Loucy (cell line): ENCODE measurements at regions not wholly inside any gene's neighbourhood (a gene's known extent, or its start where the extent isn't known, plus 50 kb on each side); places are given as distances from the start of the nearest gene placed in this dataset.

Experiments used
- H2AFZ ChIP-seq: fragments of 200-600 bp; sonication (generic); 2 replicates; pipeline ENCODE4 v1.6.0; 2016; ENCODE audit warnings: antibody characterized with exemption, mild to moderate bottlenecking, low read length, moderate library complexity
- H3F3A ChIP-seq: fragments of 200-600 bp; 2 replicates; pipeline ENCODE4 v1.6.0; 2016; ENCODE audit warnings: antibody characterized with exemption, low read depth, mild to moderate bottlenecking
- H3K27me3 ChIP-seq: fragments of 200-600 bp; sonication (generic); 2 replicates; pipeline ENCODE4 v1.6.1; 2014; ENCODE audit warnings: low read length, mild to moderate bottlenecking; ENCODE audit not compliant: insufficient read depth, poor library complexity, severe bottlenecking
- H3K36me3 ChIP-seq: fragments of 200-600 bp; sonication (generic); 2 replicates; pipeline ENCODE4 v1.6.1; 2016; ENCODE audit warnings: low read length; ENCODE audit not compliant: insufficient read depth
- H3K4me1 ChIP-seq: fragments of 200-600 bp; sonication (generic); 2 replicates; pipeline ENCODE4 v1.5.1; 2014; ENCODE audit warnings: low read length, mild to moderate bottlenecking; ENCODE audit not compliant: insufficient read depth, poor library complexity, severe bottlenecking
- H3K4me2 ChIP-seq: fragments of 200-600 bp; sonication (generic); 2 replicates; pipeline ENCODE4 v1.6.0; 2014; ENCODE audit warnings: antibody characterized with exemption, low read length, low read depth, mild to moderate bottlenecking; ENCODE audit not compliant: poor library complexity, severe bottlenecking
- H3K4me3 ChIP-seq: fragments of 200-600 bp; sonication (generic); 2 replicates; pipeline ENCODE4 v1.5.1; 2014; ENCODE audit warnings: low read length, mild to moderate bottlenecking, mixed read lengths; ENCODE audit not compliant: poor library complexity, severe bottlenecking
- H3K79me2 ChIP-seq: fragments of 200-600 bp; sonication (generic); 2 replicates; pipeline ENCODE4 v1.6.1; 2014; ENCODE audit warnings: low read length; ENCODE audit not compliant: insufficient read depth
- H3K9ac ChIP-seq: fragments of 200-600 bp; sonication (generic); 2 replicates; pipeline ENCODE4 v1.6.0; 2014; ENCODE audit warnings: mild to moderate bottlenecking, low read depth, low read length, moderate library complexity; ENCODE audit not compliant: poor library complexity, severe bottlenecking
- H3K9me2 ChIP-seq: fragments of 200-600 bp; sonication (generic); replicated peaks from 2 replicates; pipeline ENCODE4 v1.6.1; 2016; ENCODE audit warnings: low read depth, low read length, mixed read lengths
- H3K9me3 ChIP-seq: fragments of 200-600 bp; sonication (generic); 2 replicates; pipeline ENCODE4 v1.6.1; 2014; ENCODE audit warnings: mild to moderate bottlenecking, antibody characterized with exemption, low read length, low read depth; ENCODE audit not compliant: insufficient read depth
- H4K20me1 ChIP-seq: fragments of 200-600 bp; sonication (generic); 2 replicates; pipeline ENCODE4 v1.6.0; 2014; ENCODE audit warnings: antibody characterized with exemption, low read length, mild to moderate bottlenecking; ENCODE audit not compliant: insufficient read depth, poor library complexity, severe bottlenecking
- CTCF ChIP-seq: fragments of 200-600 bp; sonication (generic); conservative IDR thresholded peaks from 2 replicates; pipeline ENCODE4 v1.5.1; 2014; ENCODE audit warnings: mild to moderate bottlenecking, antibody characterized with exemption, low read length
- EZH2phosphoT487 ChIP-seq: fragments of 200-600 bp; IDR thresholded peaks from 2 replicates; pipeline ENCODE4 v1.6.1; 2018; ENCODE audit warnings: antibody characterized with exemption, mild to moderate bottlenecking, moderate library complexity, borderline replicate concordance

- Histone ChIP-seq H3K9me2 (no peaks in the 10 kb centered on the region), H3K4me3 (no peak overlapping the region), H3K27me3 (no peaks in the 10 kb centered on the region), H3K9me3 (no peaks in the 10 kb centered on the region), H3F3A (no peaks in the 10 kb centered on the region), H3K4me2 (no peak overlapping the region), H3K4me1 (no peaks in the 10 kb centered on the region), H4K20me1 (no peaks in the 10 kb centered on the region), H3K79me2 (no peaks in the 10 kb centered on the region), H3K36me3 (no peaks in the 10 kb centered on the region), H2AFZ (no peak overlapping the region), H3K9ac (no peak overlapping the region)
- TF ChIP-seq CTCF (no peak), EZH2phosphoT487 (no peak)
Observed at GRCh38 chr3:103511891-103512290, 1077.1 kb downstream of the ZPLD1 start.

DNA sequence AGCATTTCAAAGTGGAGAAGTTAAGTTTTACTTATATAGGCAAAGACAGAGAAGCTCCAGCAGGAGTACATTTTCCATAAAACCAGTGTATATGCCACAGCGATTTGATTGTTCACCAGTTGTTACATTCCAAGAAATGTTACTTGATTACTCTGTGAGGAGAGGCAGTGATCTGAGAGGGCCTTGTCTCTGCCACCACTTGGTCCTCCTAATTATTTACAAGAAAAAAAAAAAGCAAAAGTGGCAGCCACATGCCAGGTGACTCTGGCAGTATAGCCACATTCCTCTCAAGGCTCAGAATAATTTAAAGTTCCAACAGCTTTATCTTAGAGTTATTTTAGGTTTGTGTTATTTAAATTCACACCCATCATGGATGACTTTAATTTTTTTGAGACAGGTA lies 1077.8 kb downstream of the ZPLD1 start:
- no peaks in the 10 kb centered on the region for H3K36me3 ChIP-seq
- no peaks in the 10 kb centered on the region for H3K79me2 ChIP-seq
- TF ChIP-seq CTCF (no peak), EZH2phosphoT487 (no peak)
- H3K4me2 ChIP-seq: no peak overlapping the region
- H3K9me3 ChIP-seq: no peaks in the 10 kb centered on the region
- H2AFZ ChIP-seq: no peak overlapping the region
- H3K27me3 ChIP-seq: no peaks in the 10 kb centered on the region
- no peaks in the 10 kb centered on the region for H4K20me1 ChIP-seq
- H3F3A ChIP-seq: no peaks in the 10 kb centered on the region
- no peaks in the 10 kb centered on the region for H3K4me1 ChIP-seq
- no peak overlapping the region for H3K9ac ChIP-seq
- H3K4me3 ChIP-seq: no peak overlapping the region
- H3K9me2 ChIP-seq: no peaks in the 10 kb centered on the region

GRCh38 chr3:103513003-103513402 lies 1078.2 kb downstream of the ZPLD1 start:
- no peaks in the 10 kb centered on the region for H3K27me3 ChIP-seq
- no peaks in the 10 kb centered on the region for H3K4me1 ChIP-seq
- H2AFZ ChIP-seq: no peak overlapping the region
- no peak overlapping the region for H3K4me3 ChIP-seq
- no peaks in the 10 kb centered on the region for H4K20me1 ChIP-seq
- H3K9me2 ChIP-seq: no peaks in the 10 kb centered on the region
- no peaks in the 10 kb centered on the region for H3K9me3 ChIP-seq
- no peaks in the 10 kb centered on the region for H3K79me2 ChIP-seq
- no peaks in the 10 kb centered on the region for H3K36me3 ChIP-seq
- H3K4me2 ChIP-seq: no peak overlapping the region
- TF ChIP-seq EZH2phosphoT487: no peak
- no peak for TF ChIP-seq CTCF
- no peak overlapping the region for H3K9ac ChIP-seq
- no peaks in the 10 kb centered on the region for H3F3A ChIP-seq
